Upper lobe of left lung (tissue), 6 donors: ENCODE measurements at regions not wholly inside any gene's neighbourhood (a gene's known extent, or its start where the extent isn't known, plus 50 kb on each side); places are given as distances from the start of the nearest gene placed in this dataset.

Source experiments
- ATAC-seq, 2 donors: fragments of 200-7000 bp; cut with Tn5 transposase; one replicate each; pipeline ENCODE4 v1.9.1; 2022; ENCODE audit warnings: mild to moderate bottlenecking in 2 of 2, moderate library complexity in 2 of 2; ENCODE audit not compliant: low FRiP score in 2 of 2
- DNase-seq, 2 donors: peaks; one replicate each; pipeline ENCODE4 v3.0.0-alpha.2; 2019 to 2020
- H3K27ac ChIP-seq, 4 donors: fragments of 200-600 bp; sonication (generic); one replicate each; pipeline ENCODE4 v1.5.1; 2016 to 2019
- H3K27me3 ChIP-seq, 4 donors: fragments of 200-600 bp; sonication (generic); one replicate each; pipeline ENCODE4 v1.5.1; 2017 to 2019
- H3K36me3 ChIP-seq, 4 donors: fragments of 200-600 bp; sonication (generic); one replicate each; pipeline ENCODE4 v1.5.1; 2016 to 2019
- H3K4me1 ChIP-seq, 4 donors: fragments of 200-600 bp; sonication (generic); one replicate each; pipeline ENCODE4 v1.5.1; 2018 to 2019
- H3K4me3 ChIP-seq, 4 donors: fragments of 200-600 bp; sonication (generic); one replicate each; pipeline ENCODE4 v1.5.1; 2017 to 2019; ENCODE audit warnings: mild to moderate bottlenecking in 2 of 4, moderate library complexity in 1 of 4
- H3K9me3 ChIP-seq, 4 donors: fragments of 200-600 bp; sonication (generic); one replicate each; pipeline ENCODE4 v1.5.1; 2018 to 2019
- EP300 ChIP-seq, 4 donors: sonication (generic); formaldehyde crosslinking; IDR thresholded peaks; one replicate each; pipeline ENCODE4 v1.5.1; 2017; ENCODE audit warnings: antibody characterized with exemption in 4 of 4, control low read depth in 2 of 4
- POLR2A ChIP-seq, 4 donors: fragments of 450-650 bp; IDR thresholded peaks; one replicate each; pipeline ENCODE4 v1.5.1; 2016 to 2017; ENCODE audit warnings: antibody characterized with exemption in 4 of 4, mild to moderate bottlenecking in 2 of 4
- POLR2AphosphoS5 ChIP-seq, 2 donors: sonication (generic); formaldehyde crosslinking; IDR thresholded peaks; one replicate each; pipeline ENCODE4 v1.5.1; 2017; ENCODE audit warnings: antibody characterized with exemption in 2 of 2
- WGBS, 2 donors: methylation state at CpG; one replicate each; pipeline ENCODE4 v1.1.5; 2017 to 2018; 5-methylcytosine and 5-hydroxymethylcytosine counted together
- TF ChIP-seq, protein P1 (sequence below), 6 experiments: fragments of 450-650 bp in 4 of 6; fragments of 200-600 bp in 2 of 6; sonication (generic) in 2 of 6; IDR thresholded peaks; one replicate each; pipeline ENCODE4 v1.5.1; 2016 to 2019; ENCODE audit warnings: antibody characterized with exemption in 6 of 6
- donor health status: DM: no; HTN: no; CAD: no; lungs with moderate emphysema.
- donor health status: DM: no; HTN: yes; CAD: no; lungs with severe emphysema.

DNA sequence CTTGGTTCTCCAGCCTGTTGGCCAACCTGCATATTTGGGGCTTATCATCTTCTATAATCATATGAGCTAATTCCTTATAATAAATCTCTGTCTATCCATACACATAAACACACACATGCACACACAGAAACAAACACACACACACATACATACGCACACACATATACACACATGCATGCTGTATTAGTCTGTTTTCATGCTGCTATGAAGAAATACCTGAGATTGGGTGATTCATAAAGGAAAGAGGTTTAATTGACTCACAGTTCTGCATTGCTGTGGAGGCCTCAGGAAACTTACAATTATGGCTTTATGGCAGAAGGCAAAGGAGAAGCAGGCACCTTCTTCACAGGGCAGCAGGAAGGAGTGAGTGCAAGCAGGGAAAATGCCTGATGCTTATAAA, 707.4 kb upstream of the CDH2 start:
- 94 to 100% methylated on average over 1 of the region's 1 CpG for WGBS, 2 donors
- no peak for DNase-seq

DNA sequence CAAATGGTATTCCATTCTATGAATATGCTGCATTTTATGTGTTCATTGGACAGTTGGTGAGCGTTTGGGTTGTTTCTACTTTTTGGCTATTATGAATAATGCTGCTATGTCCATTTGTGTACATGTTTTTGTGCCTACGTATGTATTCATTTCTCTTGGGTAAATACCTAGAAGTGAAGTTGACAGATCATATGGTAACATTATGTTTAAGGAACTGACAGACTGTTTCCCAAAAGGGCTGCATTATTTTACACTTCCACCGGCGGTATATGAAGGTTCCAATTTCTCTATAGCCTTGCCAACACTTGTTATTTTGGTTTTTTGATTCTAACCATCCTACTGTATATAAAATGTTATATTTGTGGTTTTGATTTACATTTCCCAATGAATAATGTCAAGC, 703.9 kb upstream of the CDH2 start:
- Histone ChIP-seq H3K27ac (no peak overlapping the region), H3K4me3 (no peak overlapping the region), H3K36me3 (no peaks in the 10 kb centered on the region), H3K9me3 (no peaks in the 10 kb centered on the region), H3K27me3 (no peaks in the 10 kb centered on the region), H3K4me1 (no peaks in the 10 kb centered on the region)
- WGBS, 2 donors = 90 to 94% methylated on average over 4 of the region's 4 CpGs
- TF ChIP-seq, protein P1, sequence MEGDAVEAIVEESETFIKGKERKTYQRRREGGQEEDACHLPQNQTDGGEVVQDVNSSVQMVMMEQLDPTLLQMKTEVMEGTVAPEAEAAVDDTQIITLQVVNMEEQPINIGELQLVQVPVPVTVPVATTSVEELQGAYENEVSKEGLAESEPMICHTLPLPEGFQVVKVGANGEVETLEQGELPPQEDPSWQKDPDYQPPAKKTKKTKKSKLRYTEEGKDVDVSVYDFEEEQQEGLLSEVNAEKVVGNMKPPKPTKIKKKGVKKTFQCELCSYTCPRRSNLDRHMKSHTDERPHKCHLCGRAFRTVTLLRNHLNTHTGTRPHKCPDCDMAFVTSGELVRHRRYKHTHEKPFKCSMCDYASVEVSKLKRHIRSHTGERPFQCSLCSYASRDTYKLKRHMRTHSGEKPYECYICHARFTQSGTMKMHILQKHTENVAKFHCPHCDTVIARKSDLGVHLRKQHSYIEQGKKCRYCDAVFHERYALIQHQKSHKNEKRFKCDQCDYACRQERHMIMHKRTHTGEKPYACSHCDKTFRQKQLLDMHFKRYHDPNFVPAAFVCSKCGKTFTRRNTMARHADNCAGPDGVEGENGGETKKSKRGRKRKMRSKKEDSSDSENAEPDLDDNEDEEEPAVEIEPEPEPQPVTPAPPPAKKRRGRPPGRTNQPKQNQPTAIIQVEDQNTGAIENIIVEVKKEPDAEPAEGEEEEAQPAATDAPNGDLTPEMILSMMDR (IDR thresholded peaks at IDR 0.05) = no peak
- no peak for TF ChIP-seq POLR2A (IDR thresholded peaks at IDR 0.05)
- TF ChIP-seq EP300 (IDR thresholded peaks at IDR 0.05) = no peak
- no peak for TF ChIP-seq POLR2AphosphoS5 (IDR thresholded peaks at IDR 0.05)
- no peak for ATAC-seq
- no peak for DNase-seq

More for the DNA sequence above, 707.4 kb upstream of the CDH2 start:
- Histone ChIP-seq H3K27ac (no peak overlapping the region), H3K4me1 (no peaks in the 10 kb centered on the region), H3K36me3 (no peaks in the 10 kb centered on the region), H3K9me3 (no peaks in the 10 kb centered on the region), H3K4me3 (no peak overlapping the region), H3K27me3 (no peaks in the 10 kb centered on the region)
- no peak for TF ChIP-seq POLR2A (IDR thresholded peaks at IDR 0.05)
- TF ChIP-seq, protein P1 (IDR thresholded peaks at IDR 0.05) = no peak
- TF ChIP-seq EP300 (IDR thresholded peaks at IDR 0.05) = no peak
- no peak for TF ChIP-seq POLR2AphosphoS5 (IDR thresholded peaks at IDR 0.05)
- no peak for ATAC-seq

DNA sequence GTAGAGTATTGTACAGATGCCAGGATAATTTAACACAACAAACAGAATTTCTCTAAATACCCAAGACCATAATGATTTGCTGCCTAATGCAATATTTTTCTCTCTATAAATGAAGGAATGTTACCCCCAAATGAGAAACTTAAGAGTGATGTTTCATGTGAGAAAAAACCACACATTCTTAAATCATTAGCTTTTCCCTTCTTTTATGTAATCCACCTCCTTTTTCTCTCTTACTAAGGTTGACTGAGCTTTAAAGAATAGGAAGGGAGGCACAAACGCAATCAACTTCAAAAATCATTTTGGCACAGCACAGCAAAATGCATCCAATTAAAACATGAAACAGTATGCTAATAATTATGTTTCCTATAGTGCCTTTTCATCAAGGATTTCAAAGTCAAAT, 698.1 kb upstream of the CDH2 start:
- Histone ChIP-seq H3K27me3 (no peaks in the 10 kb centered on the region), H3K27ac (no peak overlapping the region), H3K36me3 (no peaks in the 10 kb centered on the region), H3K4me1 (no peaks in the 10 kb centered on the region), H3K9me3 (no peaks in the 10 kb centered on the region), H3K4me3 (no peak overlapping the region)
- 72 to 77% methylated on average over 1 of the region's 1 CpG for WGBS, 2 donors
- DNase-seq = no peak
- ATAC-seq = no peak
- no peak for TF ChIP-seq POLR2A (IDR thresholded peaks at IDR 0.05)
- TF ChIP-seq EP300 (IDR thresholded peaks at IDR 0.05) = no peak
- no peak for TF ChIP-seq POLR2AphosphoS5 (IDR thresholded peaks at IDR 0.05)
- TF ChIP-seq, protein P1 (IDR thresholded peaks at IDR 0.05) = no peak

DNA sequence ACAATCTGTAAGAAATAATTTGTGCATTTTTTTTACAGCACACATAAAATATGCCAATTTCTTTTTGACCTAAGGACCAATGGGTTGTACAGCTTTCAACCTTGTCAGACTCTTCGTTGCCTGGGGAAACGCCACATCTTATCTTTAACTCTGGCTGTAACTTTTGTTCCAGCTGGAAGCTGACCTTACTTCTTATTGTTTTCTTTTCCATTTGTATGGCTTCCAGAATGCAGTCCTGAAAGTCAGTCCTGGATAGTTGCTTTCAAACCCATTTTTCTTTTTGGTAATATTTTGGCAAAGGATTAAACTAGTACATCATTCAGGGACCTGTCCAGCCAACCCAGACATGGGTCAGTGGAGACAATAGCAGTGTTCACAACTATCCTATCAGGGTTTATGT, 686.5 kb upstream of the CDH2 start:
- DNase-seq = no peak

DNA sequence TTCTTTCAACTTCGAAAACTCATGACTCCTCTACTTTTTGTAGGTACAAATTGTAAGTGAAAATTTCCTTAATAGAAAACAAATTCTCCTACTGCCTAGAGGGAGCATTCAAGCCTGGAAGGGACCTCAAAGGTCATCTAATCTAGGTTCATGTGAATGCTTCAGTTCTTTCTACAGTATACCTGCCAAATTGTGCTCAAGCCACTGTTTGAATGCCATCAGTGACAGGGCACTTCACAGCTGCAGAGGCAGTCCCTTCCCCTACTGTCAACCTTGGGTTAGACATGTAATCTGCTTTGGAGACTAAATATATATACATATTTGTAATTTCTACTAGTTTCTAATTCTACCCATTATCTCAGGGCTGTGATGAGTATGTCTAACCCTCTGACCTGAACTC, 681.3 kb upstream of the CDH2 start:
- Histone ChIP-seq H3K4me3 (no peak overlapping the region), H3K4me1 (no peaks in the 10 kb centered on the region), H3K9me3 (no peaks in the 10 kb centered on the region), H3K36me3 (no peaks in the 10 kb centered on the region), H3K27ac (no peak overlapping the region), H3K27me3 (no peaks in the 10 kb centered on the region)
- DNase-seq (no peak), ATAC-seq (no peak)
- 83 to 84% methylated on average over 1 of the region's 1 CpG for WGBS, 2 donors
- TF ChIP-seq, protein P1 (IDR thresholded peaks at IDR 0.05) = no peak
- no peak for TF ChIP-seq EP300 (IDR thresholded peaks at IDR 0.05)
- TF ChIP-seq POLR2AphosphoS5 (IDR thresholded peaks at IDR 0.05) = no peak
- no peak for TF ChIP-seq POLR2A (IDR thresholded peaks at IDR 0.05)

More for the DNA sequence above, 686.5 kb upstream of the CDH2 start:
- no peaks in the 10 kb centered on the region for H3K36me3 ChIP-seq
- TF ChIP-seq POLR2AphosphoS5 (IDR thresholded peaks at IDR 0.05) (no peak), EP300 (IDR thresholded peaks at IDR 0.05) (no peak), POLR2A (IDR thresholded peaks at IDR 0.05) (no peak)
- TF ChIP-seq, protein P1 (IDR thresholded peaks at IDR 0.05) = no peak
- no peaks in the 10 kb centered on the region for H3K27me3 ChIP-seq
- H3K4me1 ChIP-seq = no peaks in the 10 kb centered on the region
- WGBS, 2 donors = 40 to 62% methylated on average over 2 of the region's 2 CpGs
- no peak overlapping the region for H3K4me3 ChIP-seq
- no peak for ATAC-seq
- no peaks in the 10 kb centered on the region for H3K9me3 ChIP-seq
- no peak overlapping the region for H3K27ac ChIP-seq
